ENCODE measurements at regions not wholly inside any gene's neighbourhood (a gene's known extent, or its start where the extent isn't known, plus 50 kb on each side); places are given as distances from the start of the nearest gene placed in this dataset.
A peak's percentile ranks its signal among the peaks of the same experiment; 100 is the strongest.

- no peak overlapping the region for H3K4me3 ChIP-seq
- TF ChIP-seq POLR2AphosphoS5 (IDR thresholded peaks at IDR 0.05): no peak
- no peak for TF ChIP-seq POLR2A (IDR thresholded peaks at IDR 0.05)
- no peak for TF ChIP-seq EP300 (IDR thresholded peaks at IDR 0.05)
- TF ChIP-seq, protein P1, sequence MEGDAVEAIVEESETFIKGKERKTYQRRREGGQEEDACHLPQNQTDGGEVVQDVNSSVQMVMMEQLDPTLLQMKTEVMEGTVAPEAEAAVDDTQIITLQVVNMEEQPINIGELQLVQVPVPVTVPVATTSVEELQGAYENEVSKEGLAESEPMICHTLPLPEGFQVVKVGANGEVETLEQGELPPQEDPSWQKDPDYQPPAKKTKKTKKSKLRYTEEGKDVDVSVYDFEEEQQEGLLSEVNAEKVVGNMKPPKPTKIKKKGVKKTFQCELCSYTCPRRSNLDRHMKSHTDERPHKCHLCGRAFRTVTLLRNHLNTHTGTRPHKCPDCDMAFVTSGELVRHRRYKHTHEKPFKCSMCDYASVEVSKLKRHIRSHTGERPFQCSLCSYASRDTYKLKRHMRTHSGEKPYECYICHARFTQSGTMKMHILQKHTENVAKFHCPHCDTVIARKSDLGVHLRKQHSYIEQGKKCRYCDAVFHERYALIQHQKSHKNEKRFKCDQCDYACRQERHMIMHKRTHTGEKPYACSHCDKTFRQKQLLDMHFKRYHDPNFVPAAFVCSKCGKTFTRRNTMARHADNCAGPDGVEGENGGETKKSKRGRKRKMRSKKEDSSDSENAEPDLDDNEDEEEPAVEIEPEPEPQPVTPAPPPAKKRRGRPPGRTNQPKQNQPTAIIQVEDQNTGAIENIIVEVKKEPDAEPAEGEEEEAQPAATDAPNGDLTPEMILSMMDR (IDR thresholded peaks at IDR 0.05): no peak
- no peak for ATAC-seq (ENCODE audit: low FRiP score in 2 of 2)
- 71 to 75% methylated on average over 5 of the region's 5 CpGs for WGBS, 2 donors
- no peaks in the 10 kb centered on the region for H3K27me3 ChIP-seq
- no peak overlapping the region for H3K27ac ChIP-seq
- H3K9me3 ChIP-seq: no peaks in the 10 kb centered on the region
- no peak for DNase-seq
- no peaks in the 10 kb centered on the region for H3K36me3 ChIP-seq
- H3K4me1 ChIP-seq: no peaks in the 10 kb centered on the region
Measured at GRCh38 chr2:122739732-122740593, 984.5 kb downstream of the TSN start.

DNA sequence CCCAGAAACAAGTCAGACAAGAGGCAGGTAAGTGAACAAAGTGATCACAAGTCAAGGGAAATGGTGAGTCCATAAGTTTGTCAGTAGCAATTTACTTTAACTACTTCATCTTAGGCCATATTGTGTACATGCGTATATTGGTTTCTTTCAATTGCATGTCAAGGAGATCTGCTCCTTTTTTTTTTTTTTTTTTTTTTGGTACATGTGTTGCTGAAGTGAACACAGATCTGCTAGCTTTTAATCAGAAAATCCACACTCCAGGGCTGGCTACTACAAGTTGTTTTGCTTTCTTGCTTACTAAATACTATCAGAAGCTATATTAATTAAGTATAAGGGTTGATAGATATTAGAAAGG, 985.1 kb downstream of the TSN start:
- TF ChIP-seq POLR2AphosphoS5 (IDR thresholded peaks at IDR 0.05) (no peak), POLR2A (IDR thresholded peaks at IDR 0.05) (no peak), EP300 (IDR thresholded peaks at IDR 0.05) (no peak)
- TF ChIP-seq, protein P1 (IDR thresholded peaks at IDR 0.05): no peak

GRCh38 chr2:122741403-122741802, 986.0 kb downstream of the TSN start:
- 89 to 91% methylated on average over 1 of the region's 1 CpG for WGBS, 2 donors
- no peak for TF ChIP-seq POLR2AphosphoS5 (IDR thresholded peaks at IDR 0.05)
- TF ChIP-seq POLR2A (IDR thresholded peaks at IDR 0.05): no peak
- TF ChIP-seq, protein P1 (IDR thresholded peaks at IDR 0.05): no peak
- TF ChIP-seq EP300 (IDR thresholded peaks at IDR 0.05): no peak

More for the DNA sequence above, 985.1 kb downstream of the TSN start:
- DNase-seq: no peak
- H3K27me3 ChIP-seq: no peaks in the 10 kb centered on the region
- no peaks in the 10 kb centered on the region for H3K36me3 ChIP-seq
- H3K9me3 ChIP-seq: no peaks in the 10 kb centered on the region
- no peaks in the 10 kb centered on the region for H3K4me1 ChIP-seq
- H3K27ac ChIP-seq: no peak overlapping the region
- ATAC-seq (ENCODE audit: low FRiP score in 2 of 2): no peak
- 96 to 100% methylated on average over 1 of the region's 1 CpG for WGBS, 2 donors
- no peak overlapping the region for H3K4me3 ChIP-seq

DNA sequence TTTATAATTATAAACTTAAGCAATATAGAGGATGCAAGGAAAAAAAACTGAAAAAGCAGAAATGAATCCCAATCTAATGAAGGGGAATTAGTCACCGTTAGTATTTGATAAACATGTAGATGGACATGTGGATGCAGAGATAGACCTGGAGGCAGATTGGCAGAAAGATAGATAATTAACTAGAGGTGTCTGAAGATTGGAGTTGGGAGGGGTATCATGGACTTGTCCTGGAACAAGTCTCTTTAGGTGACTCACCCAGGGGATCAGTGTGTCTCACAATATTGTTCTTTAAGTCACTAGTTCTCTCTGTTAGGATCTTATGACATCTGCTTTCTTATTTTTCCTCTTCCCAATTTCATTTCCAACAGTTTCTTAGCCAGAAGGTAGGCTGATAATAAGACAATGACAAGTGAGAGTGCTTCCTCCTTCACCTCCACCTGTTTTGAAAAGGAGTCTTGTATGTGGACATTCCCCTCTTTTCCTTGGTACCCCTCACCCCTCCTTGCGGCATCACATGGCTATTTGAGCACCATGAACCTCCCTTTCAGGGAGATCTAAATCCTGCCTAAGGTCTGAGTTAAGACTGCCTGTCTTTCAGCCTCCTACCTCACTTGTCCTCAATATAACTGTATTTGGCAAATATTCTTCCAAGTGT, 987.7 kb downstream of the TSN start:
- Histone ChIP-seq H3K27me3 (no peaks in the 10 kb centered on the region), H3K36me3 (no peaks in the 10 kb centered on the region), H3K9me3 (no peaks in the 10 kb centered on the region), H3K4me3 (no peak overlapping the region), H3K4me1 (no peaks in the 10 kb centered on the region), H3K27ac (no peak overlapping the region)
- TF ChIP-seq POLR2AphosphoS5 (IDR thresholded peaks at IDR 0.05): no peak
- TF ChIP-seq, protein P1 (IDR thresholded peaks at IDR 0.05): no peak
- TF ChIP-seq EP300 (IDR thresholded peaks at IDR 0.05): no peak
- TF ChIP-seq POLR2A (IDR thresholded peaks at IDR 0.05): no peak
- WGBS, 2 donors: 89 to 91% methylated on average over 2 of the region's 2 CpGs
- DNase-seq (no peak), ATAC-seq (ENCODE audit: low FRiP score in 2 of 2) (no peak)

More at GRCh38 chr2:122741403-122741802, 986.0 kb downstream of the TSN start:
- Histone ChIP-seq H3K36me3 (no peaks in the 10 kb centered on the region), H3K27me3 (no peaks in the 10 kb centered on the region), H3K27ac (no peak overlapping the region), H3K9me3 (no peaks in the 10 kb centered on the region), H3K4me1 (no peaks in the 10 kb centered on the region), H3K4me3 (no peak overlapping the region)
- DNase-seq (no peak), ATAC-seq (ENCODE audit: low FRiP score in 2 of 2) (peak in 1 of 2 donors; percentile 22)
